Breast epithelium (tissue), 3 donors: ENCODE measurements at regions not wholly inside any gene's neighbourhood (a gene's known extent, or its start where the extent isn't known, plus 50 kb on each side); places are given as distances from the start of the nearest gene placed in this dataset.

Experiments used
- CTCF ChIP-seq, 3 donors: fragments of 450-650 bp; IDR thresholded peaks; one replicate each; pipeline ENCODE4 v1.5.1; 2016 to 2017; ENCODE audit warnings: antibody characterized with exemption in 3 of 3, mild to moderate bottlenecking in 3 of 3, moderate library complexity in 3 of 3
- POLR2A ChIP-seq: fragments of 450-650 bp; IDR thresholded peaks from one replicate; pipeline ENCODE4 v1.6.1; 2016; ENCODE audit warnings: antibody characterized with exemption, mild to moderate bottlenecking, moderate library complexity
- POLR2AphosphoS5 ChIP-seq, 3 donors: sonication (generic); formaldehyde crosslinking; IDR thresholded peaks; one replicate each; pipeline ENCODE4 v1.6.1; 2017; ENCODE audit warnings: antibody characterized with exemption in 3 of 3

- TF ChIP-seq CTCF (IDR thresholded peaks at IDR 0.05) (no peak), POLR2AphosphoS5 (IDR thresholded peaks at IDR 0.05) (no peak), POLR2A (no peak)
These were observed 256.4 kb downstream of the GXYLT1 start for GRCh38 chr12:41888285-41888684.
